Upper lobe of right lung (tissue), 1 donor: ENCODE measurements at regions not wholly inside any gene's neighbourhood (a gene's known extent, or its start where the extent isn't known, plus 50 kb on each side); places are given as distances from the start of the nearest gene placed in this dataset.

Source experiments
- ATAC-seq: fragments of 200-7000 bp; cut with Tn5 transposase; one replicate; pipeline ENCODE4 v1.9.1; 2020; ENCODE audit warnings: mild to moderate bottlenecking, moderate library complexity
- DNase-seq: peaks from one replicate; pipeline ENCODE4 v3.0.0-alpha.2; 2020
- H3K27ac ChIP-seq: fragments of 200-600 bp; one replicate; pipeline ENCODE4 v1.8.0; 2022
- H3K27me3 ChIP-seq: fragments of 200-600 bp; one replicate; pipeline ENCODE4 v1.8.0; 2022; ENCODE audit warnings: mild to moderate bottlenecking
- H3K36me3 ChIP-seq: fragments of 200-600 bp; one replicate; pipeline ENCODE4 v1.8.0; 2022
- H3K4me1 ChIP-seq: fragments of 200-600 bp; one replicate; pipeline ENCODE4 v1.8.0; 2022
- H3K4me3 ChIP-seq: fragments of 200-600 bp; one replicate; pipeline ENCODE4 v1.8.0; 2022; ENCODE audit warnings: mild to moderate bottlenecking
- H3K9me3 ChIP-seq: fragments of 200-600 bp; one replicate; pipeline ENCODE4 v1.8.0; 2022
- intact Hi-C: fragments of 100-400 bp; cut with DNase I; formaldehyde crosslinking; loops from one replicate; pipeline ENCODE4 v1.11.0; 2022
- TF ChIP-seq, protein P1 (sequence below): fragments of 200-600 bp; IDR thresholded peaks from one replicate; pipeline ENCODE4 v1.8.0; 2022; ENCODE audit warnings: antibody characterized with exemption
- donor health status: DM: no; HTN: yes; CAD: no; lungs with severe emphysema.

DNA sequence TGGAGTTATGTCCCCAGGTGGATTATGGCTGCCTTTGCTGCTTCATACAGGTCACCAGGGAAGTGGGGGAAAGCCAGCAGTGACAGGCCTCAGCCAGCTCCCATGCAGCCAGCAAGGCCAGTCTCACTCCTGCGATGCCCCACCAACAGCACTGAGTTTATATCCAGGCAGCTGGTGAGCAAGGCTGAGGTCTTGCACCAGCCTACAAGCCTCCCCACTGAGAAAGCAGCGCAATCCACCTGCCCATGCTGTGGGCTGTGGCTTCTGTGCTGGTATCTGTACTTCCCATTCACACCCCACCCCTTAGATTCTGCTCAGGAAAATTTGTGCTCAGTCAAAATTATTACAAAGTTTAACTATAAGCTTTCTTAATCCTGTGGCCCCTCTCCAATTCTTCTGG lies 153.5 kb downstream of the HHIP start:
- TF ChIP-seq, protein P1, sequence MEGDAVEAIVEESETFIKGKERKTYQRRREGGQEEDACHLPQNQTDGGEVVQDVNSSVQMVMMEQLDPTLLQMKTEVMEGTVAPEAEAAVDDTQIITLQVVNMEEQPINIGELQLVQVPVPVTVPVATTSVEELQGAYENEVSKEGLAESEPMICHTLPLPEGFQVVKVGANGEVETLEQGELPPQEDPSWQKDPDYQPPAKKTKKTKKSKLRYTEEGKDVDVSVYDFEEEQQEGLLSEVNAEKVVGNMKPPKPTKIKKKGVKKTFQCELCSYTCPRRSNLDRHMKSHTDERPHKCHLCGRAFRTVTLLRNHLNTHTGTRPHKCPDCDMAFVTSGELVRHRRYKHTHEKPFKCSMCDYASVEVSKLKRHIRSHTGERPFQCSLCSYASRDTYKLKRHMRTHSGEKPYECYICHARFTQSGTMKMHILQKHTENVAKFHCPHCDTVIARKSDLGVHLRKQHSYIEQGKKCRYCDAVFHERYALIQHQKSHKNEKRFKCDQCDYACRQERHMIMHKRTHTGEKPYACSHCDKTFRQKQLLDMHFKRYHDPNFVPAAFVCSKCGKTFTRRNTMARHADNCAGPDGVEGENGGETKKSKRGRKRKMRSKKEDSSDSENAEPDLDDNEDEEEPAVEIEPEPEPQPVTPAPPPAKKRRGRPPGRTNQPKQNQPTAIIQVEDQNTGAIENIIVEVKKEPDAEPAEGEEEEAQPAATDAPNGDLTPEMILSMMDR = no peak
- H3K4me1 ChIP-seq = no peaks in the 10 kb centered on the region
- H3K4me3 ChIP-seq = no peak overlapping the region
- H3K9me3 ChIP-seq = no peaks in the 10 kb centered on the region
- no peaks in the 10 kb centered on the region for H3K36me3 ChIP-seq
- H3K27me3 ChIP-seq = no peaks in the 10 kb centered on the region
- no peak overlapping the region for H3K27ac ChIP-seq
- intact Hi-C loops = no loop called here
- ATAC-seq (no peak), DNase-seq (no peak)

DNA sequence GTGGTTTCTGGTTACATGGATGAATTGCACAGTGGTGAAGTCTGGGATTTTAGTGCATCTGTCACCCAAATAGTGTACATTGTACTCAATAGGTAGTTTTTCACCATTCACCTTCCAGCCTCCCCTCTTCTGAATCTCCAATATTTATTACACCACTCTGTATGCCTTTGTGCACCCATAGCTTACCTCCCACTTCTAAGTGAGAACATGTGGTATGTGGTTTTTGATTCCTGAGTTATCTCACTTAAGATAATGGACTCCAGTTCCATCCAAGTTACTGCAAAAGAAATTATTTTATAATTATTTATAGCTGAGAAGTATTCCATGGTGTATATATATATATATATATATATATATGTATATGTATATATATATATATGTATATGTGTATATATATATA lies 155.8 kb downstream of the HHIP start:
- Histone ChIP-seq H3K9me3 (no peaks in the 10 kb centered on the region), H3K4me1 (no peaks in the 10 kb centered on the region)

DNA sequence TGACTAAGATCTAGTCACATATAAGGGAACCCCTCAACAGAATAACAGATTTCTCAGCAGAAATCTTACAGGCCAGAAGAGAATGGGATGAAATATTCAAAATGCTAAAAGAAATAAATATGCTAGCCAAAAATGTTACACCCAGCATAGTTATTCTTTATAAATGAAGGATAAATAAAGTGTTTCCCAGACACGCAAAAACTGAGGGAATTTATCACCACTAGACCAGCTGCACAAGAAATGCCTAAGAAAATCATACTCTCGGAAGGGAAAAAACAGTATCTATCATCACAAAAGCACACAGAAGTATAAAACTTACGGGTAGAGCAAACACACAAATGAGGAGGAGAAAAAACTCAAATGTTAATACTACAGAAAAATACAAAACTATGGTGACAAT lies 162.1 kb downstream of the HHIP start:
- TF ChIP-seq, protein P1 = no peak
- DNase-seq = no peak
- H3K9me3 ChIP-seq = peaks cover 16% of the 10 kb centered on the region

More for the DNA sequence above, 155.8 kb downstream of the HHIP start:
- no peak overlapping the region for H3K4me3 ChIP-seq
- H3K36me3 ChIP-seq = no peaks in the 10 kb centered on the region
- DNase-seq (no peak), ATAC-seq (no peak)
- intact Hi-C loops = no loop called here
- H3K27me3 ChIP-seq = no peaks in the 10 kb centered on the region
- H3K27ac ChIP-seq = no peak overlapping the region
- TF ChIP-seq, protein P1 = no peak

DNA sequence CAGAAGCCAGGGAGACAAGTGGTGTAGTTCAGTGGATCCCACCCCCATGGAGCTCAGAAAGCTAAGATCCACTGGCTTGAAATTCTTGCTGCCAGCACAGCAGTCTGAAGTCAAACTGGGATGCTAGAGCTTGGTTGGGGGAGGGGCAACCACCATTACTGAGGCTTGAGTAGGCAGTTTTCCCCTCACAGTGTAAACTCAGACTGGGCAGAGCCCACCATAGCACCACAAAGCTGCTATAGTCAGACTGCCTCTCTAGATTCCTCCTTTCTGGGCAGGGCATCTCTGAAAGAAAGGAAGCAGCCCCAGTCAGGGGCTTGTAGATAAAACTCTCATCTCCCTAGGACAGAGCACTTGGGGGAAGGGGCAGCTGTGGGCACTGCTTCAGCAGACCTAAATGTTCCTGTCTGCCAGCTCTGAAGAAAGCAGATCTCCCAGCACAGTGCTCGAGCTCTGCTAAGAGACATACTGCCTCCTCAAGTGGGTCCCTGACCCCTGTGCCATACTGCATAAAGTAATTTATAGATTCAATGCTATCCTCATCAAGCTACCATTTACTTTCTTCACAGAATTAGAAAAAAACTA lies 163.2 kb downstream of the HHIP start:
- Histone ChIP-seq H3K4me1 (no peaks in the 10 kb centered on the region), H3K4me3 (no peak overlapping the region), H3K27ac (no peak overlapping the region), H3K9me3 (peaks cover 16% of the 10 kb centered on the region), H3K27me3 (no peaks in the 10 kb centered on the region), H3K36me3 (no peaks in the 10 kb centered on the region)
- DNase-seq (no peak), ATAC-seq (no peak)
- TF ChIP-seq, protein P1 = no peak
- intact Hi-C loops = no loop called here

More for the DNA sequence above, 162.1 kb downstream of the HHIP start:
- Histone ChIP-seq H3K4me3 (no peak overlapping the region), H3K27ac (no peak overlapping the region), H3K4me1 (no peaks in the 10 kb centered on the region), H3K36me3 (no peaks in the 10 kb centered on the region), H3K27me3 (no peaks in the 10 kb centered on the region)
- ATAC-seq = no peak
- intact Hi-C loops = no loop called here

DNA sequence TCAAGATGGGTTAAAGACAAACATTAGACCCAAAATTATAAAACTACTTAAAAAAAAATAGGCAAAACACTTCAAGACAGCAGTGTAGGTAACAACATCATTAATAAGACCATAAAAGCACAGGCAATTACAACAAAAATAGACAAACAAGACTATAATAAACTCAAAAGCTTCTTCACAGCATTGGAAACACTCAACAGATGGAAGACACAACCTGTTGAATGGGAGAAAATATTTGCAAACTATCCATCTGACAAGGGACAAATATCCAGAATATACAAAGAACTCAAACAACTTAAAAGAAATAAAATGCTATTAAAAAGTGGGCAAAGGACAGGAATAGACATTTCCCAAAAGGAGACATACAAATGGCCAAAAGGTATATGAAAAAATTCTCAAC lies 170.7 kb downstream of the HHIP start:
- H3K27ac ChIP-seq = no peak overlapping the region

More for the DNA sequence above, 170.7 kb downstream of the HHIP start:
- Histone ChIP-seq H3K36me3 (no peaks in the 10 kb centered on the region), H3K4me3 (no peak overlapping the region), H3K27me3 (no peaks in the 10 kb centered on the region), H3K4me1 (no peaks in the 10 kb centered on the region), H3K9me3 (no peaks in the 10 kb centered on the region)
- TF ChIP-seq, protein P1 = no peak
- DNase-seq (no peak), ATAC-seq (no peak)
- intact Hi-C loops = no loop called here
